C4-2B (cell line): ENCODE measurements at regions not wholly inside any gene's neighbourhood (a gene's known extent, or its start where the extent isn't known, plus 50 kb on each side); places are given as distances from the start of the nearest gene placed in this dataset.

Experiments used
- ZFX ChIP-seq: fragments of 450-650 bp; IDR thresholded peaks from 2 replicates; pipeline ENCODE4 v1.6.1; 2017
- TF ChIP-seq, protein P1 (sequence below): fragments of 450-650 bp; conservative IDR thresholded peaks from 2 replicates; pipeline ENCODE4 v1.5.1; 2017; ENCODE audit warnings: mild to moderate bottlenecking

DNA sequence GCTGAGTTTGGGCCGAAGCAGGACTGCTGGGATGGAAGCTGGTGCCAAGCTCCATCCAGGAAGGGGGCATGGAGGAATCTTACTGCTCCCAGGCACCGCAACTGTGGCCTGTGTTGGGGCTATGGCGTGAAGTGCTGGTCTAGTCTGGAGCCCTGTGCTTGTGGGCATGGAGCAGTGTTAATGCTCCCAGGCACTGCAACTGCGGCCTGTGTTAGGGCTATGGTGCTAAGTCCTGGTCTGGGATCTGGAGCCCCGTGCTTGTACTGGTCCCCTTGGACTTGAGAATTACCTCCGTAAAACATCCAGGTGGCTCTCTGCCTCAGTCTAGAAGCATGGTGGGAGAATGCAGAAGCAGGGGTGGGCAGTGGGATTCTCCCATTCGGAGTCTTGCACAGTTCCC is 1379.4 kb upstream of the ACVR2A start:
- TF ChIP-seq, protein P1, sequence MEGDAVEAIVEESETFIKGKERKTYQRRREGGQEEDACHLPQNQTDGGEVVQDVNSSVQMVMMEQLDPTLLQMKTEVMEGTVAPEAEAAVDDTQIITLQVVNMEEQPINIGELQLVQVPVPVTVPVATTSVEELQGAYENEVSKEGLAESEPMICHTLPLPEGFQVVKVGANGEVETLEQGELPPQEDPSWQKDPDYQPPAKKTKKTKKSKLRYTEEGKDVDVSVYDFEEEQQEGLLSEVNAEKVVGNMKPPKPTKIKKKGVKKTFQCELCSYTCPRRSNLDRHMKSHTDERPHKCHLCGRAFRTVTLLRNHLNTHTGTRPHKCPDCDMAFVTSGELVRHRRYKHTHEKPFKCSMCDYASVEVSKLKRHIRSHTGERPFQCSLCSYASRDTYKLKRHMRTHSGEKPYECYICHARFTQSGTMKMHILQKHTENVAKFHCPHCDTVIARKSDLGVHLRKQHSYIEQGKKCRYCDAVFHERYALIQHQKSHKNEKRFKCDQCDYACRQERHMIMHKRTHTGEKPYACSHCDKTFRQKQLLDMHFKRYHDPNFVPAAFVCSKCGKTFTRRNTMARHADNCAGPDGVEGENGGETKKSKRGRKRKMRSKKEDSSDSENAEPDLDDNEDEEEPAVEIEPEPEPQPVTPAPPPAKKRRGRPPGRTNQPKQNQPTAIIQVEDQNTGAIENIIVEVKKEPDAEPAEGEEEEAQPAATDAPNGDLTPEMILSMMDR: no peak
- TF ChIP-seq ZFX: no peak
